ENCODE measurements at regions not wholly inside any gene's neighbourhood (a gene's known extent, or its start where the extent isn't known, plus 50 kb on each side); places are given as distances from the start of the nearest gene placed in this dataset.

GRCh38 chr1:243916160-243916559, 66.1 kb upstream of the AKT3 start:
- DNase-seq (ENCODE audit: low read depth in 2 of 2): no peak

GRCh38 chr1:243912347-243912746, 62.3 kb upstream of the AKT3 start:
- DNase-seq (ENCODE audit: low read depth in 2 of 2): no peak

DNA sequence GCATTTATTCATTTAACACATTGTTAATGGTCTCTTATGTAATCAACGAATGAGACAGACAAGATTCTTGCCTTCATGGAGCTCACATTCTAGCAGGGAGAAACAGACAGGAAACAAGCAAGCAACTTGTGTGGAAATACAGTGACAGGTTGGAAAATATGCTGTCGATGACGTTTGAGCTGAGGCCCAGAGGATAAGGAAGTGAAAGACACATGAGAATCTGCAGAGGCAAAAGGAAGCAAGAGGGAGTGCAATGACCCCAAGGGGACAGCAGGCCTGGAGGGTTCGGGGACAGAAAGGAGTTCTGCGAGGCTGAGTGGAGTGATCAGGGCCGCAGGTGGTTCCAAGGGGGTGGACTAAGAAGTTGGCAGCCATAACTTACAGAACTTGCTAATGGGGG, 60.6 kb upstream of the AKT3 start:
- no peak for DNase-seq (ENCODE audit: low read depth in 2 of 2)

GRCh38 chr1:243903895-243904294, 53.9 kb upstream of the AKT3 start:
- no peak for DNase-seq (ENCODE audit: low read depth in 2 of 2)

GRCh38 chr1:243903041-243903440, 53.0 kb upstream of the AKT3 start:
- DNase-seq (ENCODE audit: low read depth in 2 of 2): no peak

DNA sequence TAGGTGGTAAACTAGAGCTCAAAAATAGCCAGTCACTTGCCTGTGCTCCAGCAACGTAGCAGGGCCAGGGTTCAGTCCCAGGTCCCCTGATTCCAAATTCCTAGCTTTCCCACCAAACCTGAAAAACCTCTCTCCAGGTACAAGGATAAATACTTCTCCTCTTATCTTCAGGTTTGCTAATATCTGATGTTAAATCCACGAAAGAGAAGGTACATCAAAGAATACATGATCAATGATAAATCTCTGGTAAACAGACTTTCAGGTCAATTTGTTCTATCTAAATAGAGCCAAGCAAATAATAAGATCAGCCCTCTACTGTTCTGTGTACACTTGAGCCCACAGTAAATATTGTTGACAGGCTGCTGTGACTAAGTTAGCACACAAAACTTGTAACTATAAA, 52.1 kb upstream of the AKT3 start:
- no peak for DNase-seq (ENCODE audit: low read depth in 2 of 2)
